Osteocyte (in vitro differentiated cells): ENCODE measurements at regions not wholly inside any gene's neighbourhood (a gene's known extent, or its start where the extent isn't known, plus 50 kb on each side); places are given as distances from the start of the nearest gene placed in this dataset.
"Not testable (repeated sequence)": the region's sequence is repeated elsewhere in the genome, so short reads cannot be mapped to it uniquely, and the experiment has no call there.

ENCODE experiments used
- DNase-seq: peaks from one replicate; pipeline ENCODE4 v3.0.0; 2021; ENCODE audit warnings: mixed read lengths; ENCODE audit not compliant: unreplicated experiment; ENCODE audit errors: extremely low spot score
- H3K27ac Mint-ChIP-seq: one replicate; pipeline ENCODE4 v1.8.0; 2021; ENCODE audit warnings: mild to moderate bottlenecking, mixed read lengths; ENCODE audit not compliant: unreplicated experiment
- H3K27me3 Mint-ChIP-seq: one replicate; pipeline ENCODE4 v1.8.0; 2021; ENCODE audit warnings: mixed read lengths; ENCODE audit not compliant: unreplicated experiment
- H3K36me3 Mint-ChIP-seq: one replicate; pipeline ENCODE4 v1.8.0; 2021; ENCODE audit warnings: mixed read lengths; ENCODE audit not compliant: unreplicated experiment
- H3K4me1 Mint-ChIP-seq: one replicate; pipeline ENCODE4 v1.8.0; 2021; ENCODE audit warnings: mixed read lengths; ENCODE audit not compliant: unreplicated experiment
- H3K4me3 Mint-ChIP-seq: one replicate; pipeline ENCODE4 v1.8.0; 2021; ENCODE audit warnings: mild to moderate bottlenecking, moderate library complexity, mixed read lengths; ENCODE audit not compliant: unreplicated experiment
- H3K9me3 Mint-ChIP-seq: one replicate; pipeline ENCODE4 v1.8.0; 2021; ENCODE audit warnings: mixed read lengths; ENCODE audit not compliant: unreplicated experiment
- CTCF ChIP-seq: fragments of 200-600 bp; sonication (generic); IDR thresholded peaks from 2 replicates; pipeline ENCODE4 v1.5.0; 2021; ENCODE audit warnings: antibody characterized with exemption, mild to moderate bottlenecking, moderate library complexity

GRCh38 chr4:66949419-66949818, 595.9 kb downstream of the CENPC start:
- Mint-ChIP-seq H3K27me3 (no peaks in the 10 kb centered on the region), H3K36me3 (no peaks in the 10 kb centered on the region), H3K27ac (no peak overlapping the region), H3K4me1 (peaks cover 4% of the 10 kb centered on the region), H3K4me3 (no peak overlapping the region), H3K9me3 (no peaks in the 10 kb centered on the region)
- no peak for DNase-seq
- TF ChIP-seq CTCF: no peak

- Mint-ChIP-seq H3K27ac (no peak overlapping the region), H3K4me3 (no peak overlapping the region), H3K36me3 (no peaks in the 10 kb centered on the region), H3K27me3 (no peaks in the 10 kb centered on the region), H3K4me1 (peaks cover 4% of the 10 kb centered on the region), H3K9me3 (no peaks in the 10 kb centered on the region)
- DNase-seq: no peak
- TF ChIP-seq CTCF: no peak
Observed at GRCh38 chr4:66946761-66947160, 598.5 kb downstream of the CENPC start.

- no peak overlapping the region for H3K4me3 Mint-ChIP-seq
- DNase-seq: no peak
- H3K9me3 Mint-ChIP-seq: no peaks in the 10 kb centered on the region
- no peaks in the 10 kb centered on the region for H3K27me3 Mint-ChIP-seq
- no peaks in the 10 kb centered on the region for H3K36me3 Mint-ChIP-seq
- H3K4me1 Mint-ChIP-seq: no peaks in the 10 kb centered on the region
- no peak overlapping the region for H3K27ac Mint-ChIP-seq
- TF ChIP-seq CTCF: no peak
Observed at GRCh38 chr4:66943112-66943511, 602.2 kb downstream of the CENPC start.

- H3K4me3 Mint-ChIP-seq, H3K4me1 Mint-ChIP-seq, H3K27me3 Mint-ChIP-seq, DNase-seq, H3K27ac Mint-ChIP-seq, H3K36me3 Mint-ChIP-seq, H3K9me3 Mint-ChIP-seq: not testable (repeated sequence)
Observed at GRCh38 chr4:66931981-66932380, 613.3 kb downstream of the CENPC start.

- Mint-ChIP-seq H3K4me3 (no peak overlapping the region), H3K36me3 (no peaks in the 10 kb centered on the region), H3K27me3 (no peaks in the 10 kb centered on the region), H3K27ac (no peak overlapping the region), H3K9me3 (no peaks in the 10 kb centered on the region), H3K4me1 (no peaks in the 10 kb centered on the region)
- no peak for DNase-seq
- TF ChIP-seq CTCF: no peak
Observed at GRCh38 chr4:66930206-66930605, 615.1 kb downstream of the CENPC start.

GRCh38 chr4:66929748-66930147, 615.6 kb downstream of the CENPC start:
- Mint-ChIP-seq H3K27ac (no peak overlapping the region), H3K36me3 (no peaks in the 10 kb centered on the region), H3K4me1 (no peaks in the 10 kb centered on the region), H3K4me3 (no peak overlapping the region), H3K27me3 (no peaks in the 10 kb centered on the region), H3K9me3 (no peaks in the 10 kb centered on the region)
- DNase-seq: no peak
- no peak for TF ChIP-seq CTCF

GRCh38 chr4:66928881-66929280, 616.4 kb downstream of the CENPC start:
- H3K9me3 Mint-ChIP-seq, H3K27me3 Mint-ChIP-seq, DNase-seq: not testable (repeated sequence)

More at GRCh38 chr4:66928881-66929280, 616.4 kb downstream of the CENPC start:
- not testable (repeated sequence) for H3K4me3 Mint-ChIP-seq, H3K4me1 Mint-ChIP-seq, H3K27ac Mint-ChIP-seq, H3K36me3 Mint-ChIP-seq
